CD4-positive, alpha-beta T cell treated with Interleukin-1 beta for 1 hour (primary cell): ENCODE measurements at regions not wholly inside any gene's neighbourhood (a gene's known extent, or its start where the extent isn't known, plus 50 kb on each side); places are given as distances from the start of the nearest gene placed in this dataset.
"Not testable (repeated sequence)": the region's sequence is repeated elsewhere in the genome, so short reads cannot be mapped to it uniquely, and the experiment has no call there.

Source experiments
- DNase-seq, 2 donors: peaks; one replicate each; pipeline ENCODE4 v3.0.0-alpha.2; 2020 to 2022

DNA sequence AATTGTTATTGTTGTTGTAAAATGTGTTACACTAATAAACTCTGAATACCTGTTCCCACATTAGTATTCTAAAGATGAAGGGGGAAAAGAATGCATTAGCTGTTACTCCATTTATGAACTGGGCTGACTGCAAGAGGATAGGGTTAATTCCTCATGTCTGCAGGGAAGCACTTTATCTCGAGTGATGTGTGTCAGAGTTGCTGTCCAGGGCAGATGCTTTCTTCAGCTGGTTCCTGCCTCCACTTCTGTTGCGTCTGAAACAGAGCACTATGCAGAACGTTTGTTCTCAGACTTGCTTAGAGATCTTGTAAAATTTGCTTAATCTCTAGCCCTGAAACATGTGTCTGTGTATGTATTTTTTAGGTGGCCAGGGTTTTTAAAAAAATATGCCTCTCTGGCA lies 318.8 kb downstream of the SPRY2 start:
- DNase-seq, result no peak

DNA sequence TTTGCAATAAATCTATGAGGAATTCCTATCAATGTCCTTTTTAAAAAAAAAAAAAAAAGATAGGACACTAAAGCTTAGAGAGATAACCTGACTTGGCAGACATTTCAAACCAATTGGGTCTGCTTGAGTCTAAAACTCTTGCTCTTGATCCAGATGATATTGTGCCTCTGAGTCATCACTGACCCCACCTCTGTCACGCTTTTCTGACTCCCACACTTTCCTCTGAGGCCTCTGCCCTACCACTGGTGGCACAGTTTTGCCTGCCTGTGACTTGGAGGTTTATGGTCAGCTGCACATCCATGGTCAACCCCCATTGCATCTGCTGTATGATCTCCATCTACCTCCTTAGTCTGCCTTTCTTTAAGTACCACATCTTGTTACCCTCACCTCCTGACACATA lies 328.7 kb downstream of the SPRY2 start:
- DNase-seq, result no peak

DNA sequence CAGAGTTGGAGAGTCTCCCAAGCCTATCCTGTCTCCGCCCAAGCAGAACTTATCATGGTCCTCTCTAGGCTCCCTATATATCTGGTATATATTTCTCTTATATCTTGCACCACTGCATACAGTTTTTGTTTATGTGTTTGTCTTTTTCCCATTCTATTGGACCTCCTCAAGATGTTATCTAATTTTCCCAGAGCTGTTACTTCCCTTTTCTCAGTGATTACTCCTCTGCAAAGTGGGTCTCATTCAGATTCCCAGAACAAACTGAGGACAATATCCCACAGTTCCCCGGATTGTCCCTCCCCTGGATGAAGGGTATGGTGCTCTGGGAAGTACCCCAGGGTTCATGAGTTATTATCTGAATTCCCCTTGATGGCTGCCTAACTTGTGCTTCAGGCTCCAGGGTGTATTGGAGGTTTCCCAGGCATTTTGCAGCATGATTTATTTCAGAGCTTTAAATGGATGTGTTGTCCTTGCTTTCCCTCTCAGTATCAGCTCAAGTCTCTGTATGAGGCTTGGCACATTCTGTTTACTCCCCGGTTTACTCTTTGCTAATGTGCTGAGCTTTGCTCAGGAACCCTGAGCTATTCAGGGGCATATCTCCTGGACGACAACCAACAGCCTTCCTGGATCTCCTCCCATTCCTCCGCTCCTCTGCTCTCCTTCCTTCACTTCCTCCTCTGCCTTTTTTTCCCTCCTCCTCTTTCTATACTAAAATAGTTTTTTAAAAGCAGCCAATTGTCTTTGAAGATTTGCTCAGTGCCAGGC lies 329.3 kb downstream of the SPRY2 start:
- no peak for DNase-seq

DNA sequence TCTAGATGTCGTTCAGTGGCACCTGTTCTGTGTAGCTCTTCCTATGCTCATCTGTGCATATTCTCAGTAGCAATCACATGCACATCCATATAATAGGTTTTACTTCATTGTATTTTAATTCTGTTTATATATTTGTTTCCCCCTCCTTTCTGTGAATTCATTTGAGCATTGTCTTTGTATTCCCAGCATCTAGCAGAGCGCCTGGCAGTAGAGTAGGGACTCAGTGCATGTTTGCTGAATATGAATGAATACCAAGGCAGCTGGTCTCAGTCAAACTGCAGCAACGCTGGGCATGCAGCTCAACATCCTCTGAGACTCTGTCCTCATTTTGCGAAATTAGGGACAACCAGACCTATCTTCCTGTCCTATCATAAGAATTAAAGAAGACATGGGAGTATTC lies 330.1 kb downstream of the SPRY2 start:
- DNase-seq, result no peak

DNA sequence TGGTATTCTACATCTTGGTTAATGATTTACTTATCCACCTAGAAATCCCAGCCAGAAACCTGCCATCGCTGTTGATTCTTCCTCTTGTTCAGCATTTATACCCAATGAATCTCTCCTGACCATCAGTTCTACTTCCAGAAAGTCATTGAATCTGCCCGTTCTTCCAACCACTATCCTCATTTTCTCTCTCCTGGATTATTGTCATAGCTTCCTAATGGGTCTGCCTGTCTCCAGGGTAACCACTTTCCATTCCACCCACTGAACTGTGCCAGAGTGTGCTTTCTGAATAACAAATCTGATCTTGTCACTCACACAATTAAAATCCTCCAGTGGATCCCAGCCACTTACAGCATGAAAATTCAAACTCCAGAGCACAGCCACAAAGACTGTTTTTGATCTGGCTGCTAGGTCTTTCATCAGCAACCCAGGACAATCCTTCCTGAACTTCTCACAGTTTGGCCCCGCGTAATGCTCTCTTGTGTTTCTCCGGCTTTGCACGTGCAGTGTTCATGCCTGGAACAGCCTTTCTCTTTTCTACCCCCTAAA lies 330.6 kb downstream of the SPRY2 start:
- no peak for DNase-seq

DNA sequence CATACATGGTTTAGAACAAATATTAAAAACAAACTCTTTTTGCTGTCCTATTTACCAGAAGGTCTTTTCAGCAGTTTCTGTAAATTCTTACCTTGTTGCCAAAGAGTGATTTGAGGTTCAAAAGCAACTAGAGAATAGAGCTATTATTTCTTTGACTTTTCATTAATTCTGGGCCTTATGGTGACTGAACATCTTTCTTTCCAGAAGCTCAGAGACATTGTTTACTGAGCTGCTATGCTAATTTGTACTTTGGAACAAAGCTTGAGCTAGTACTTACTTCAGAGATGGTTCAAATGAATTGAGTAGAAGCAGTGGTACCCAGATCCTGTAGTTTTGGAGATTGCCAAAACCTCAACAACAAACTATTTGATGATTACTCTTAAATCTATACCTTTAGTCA lies 331.2 kb downstream of the SPRY2 start:
- DNase-seq, result no peak

- DNase-seq, result no peak
Measured at GRCh38 chr13:80006940-80007339, 334.0 kb downstream of the SPRY2 start.

GRCh38 chr13:80001510-80001842 lies 339.4 kb downstream of the SPRY2 start:
- no peak for DNase-seq

DNA sequence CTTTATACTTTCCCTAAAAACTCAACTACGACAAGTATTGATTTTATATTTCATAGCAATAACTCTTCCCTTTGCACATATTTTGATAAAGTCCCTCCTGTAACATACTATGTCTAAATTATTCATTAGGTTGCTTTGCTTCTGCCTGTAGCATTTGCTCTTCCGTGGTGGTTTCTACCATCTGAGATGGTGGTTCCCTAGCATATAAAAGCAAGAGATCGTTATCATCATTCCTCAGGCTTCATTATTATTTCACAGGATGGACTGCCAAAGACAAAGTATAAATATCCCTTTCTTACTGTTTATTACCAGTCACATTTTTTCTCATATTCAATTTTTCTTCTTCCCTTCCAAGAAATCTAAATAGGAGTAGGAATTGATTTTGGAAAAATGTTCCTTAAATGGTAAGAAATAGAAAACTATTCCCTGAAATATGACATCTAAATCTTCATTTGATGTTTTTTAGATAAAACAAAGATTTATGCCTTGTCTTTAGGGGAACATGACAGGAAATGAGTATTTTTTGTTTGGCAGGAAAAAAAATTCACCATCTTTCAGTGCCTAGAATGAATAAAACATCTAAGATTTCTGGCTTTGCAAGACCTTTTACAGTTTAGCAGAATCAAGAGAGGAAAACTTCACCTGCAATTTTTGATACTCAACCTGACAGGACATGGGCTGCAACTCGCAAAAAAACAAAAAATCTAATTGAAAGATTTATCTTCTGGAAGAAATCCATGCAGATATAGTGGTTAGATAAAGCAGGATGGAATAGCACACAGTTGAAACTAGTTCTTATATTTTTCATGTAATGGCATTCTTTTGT lies 340.0 kb downstream of the SPRY2 start:
- DNase-seq, result no peak

DNA sequence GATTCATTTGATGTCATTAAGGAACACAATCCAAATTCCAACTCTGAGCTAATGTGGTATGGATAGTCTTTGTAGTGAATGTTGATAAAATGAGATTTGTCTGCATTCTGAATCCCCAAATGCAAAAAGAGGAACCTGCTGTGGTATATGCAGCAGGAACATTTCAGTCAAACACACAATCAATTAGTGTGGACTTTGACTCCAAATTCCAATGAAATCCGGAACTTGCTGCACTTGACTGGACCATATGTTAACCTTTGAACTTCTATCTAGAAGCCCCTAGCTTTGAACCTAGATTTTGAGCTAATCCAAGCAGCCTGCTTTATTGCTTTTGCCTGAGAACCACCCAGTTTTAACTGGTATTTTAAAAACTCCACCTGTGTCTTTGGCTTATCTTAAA lies 341.3 kb downstream of the SPRY2 start:
- no peak for DNase-seq

DNA sequence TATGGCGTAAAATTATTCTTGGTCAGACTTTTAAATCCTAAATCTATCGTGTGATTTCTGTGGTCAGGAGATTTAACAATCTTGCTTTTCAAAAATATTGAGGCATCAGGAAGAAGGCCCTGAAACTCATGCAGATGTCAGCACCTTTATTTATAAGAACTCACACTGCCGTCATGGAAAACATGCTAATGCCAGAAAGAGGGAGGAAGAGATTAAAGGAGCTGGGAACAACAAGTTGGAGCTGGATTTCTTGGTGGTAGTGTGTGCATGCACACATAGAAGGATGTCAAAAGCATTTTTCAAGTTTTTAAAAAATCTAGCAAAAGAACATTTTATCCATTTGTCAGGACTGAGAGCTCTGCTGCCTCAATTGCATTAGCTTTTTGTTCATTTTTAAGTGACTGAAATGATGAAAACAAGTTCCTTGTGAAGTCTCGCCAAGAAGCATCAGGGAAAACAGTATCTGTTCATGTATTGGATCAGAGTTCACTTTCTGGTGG lies 342.5 kb downstream of the SPRY2 start:
- no peak for DNase-seq

DNA sequence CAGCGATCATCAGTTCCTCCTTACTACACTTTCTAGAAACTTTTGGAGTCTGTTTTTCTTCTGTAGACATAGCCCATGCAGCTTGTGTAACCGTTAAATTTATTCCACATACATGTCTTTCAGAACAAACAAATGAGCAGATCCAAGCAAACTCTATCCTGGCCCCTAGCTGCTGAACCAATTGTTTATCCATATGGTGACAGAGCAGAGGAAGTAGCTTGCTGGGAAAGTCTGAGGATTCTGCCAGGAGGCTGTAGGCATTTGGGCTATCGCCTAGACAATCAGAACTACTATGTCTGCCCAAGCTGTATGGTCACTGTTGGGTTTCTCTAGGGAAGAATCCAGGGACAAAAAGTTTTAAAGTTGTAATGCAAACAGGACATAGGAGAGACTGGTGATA lies 343.7 kb downstream of the SPRY2 start:
- DNase-seq, result no peak

GRCh38 chr13:79995334-79995733 lies 345.6 kb downstream of the SPRY2 start:
- DNase-seq, result no peak

DNA sequence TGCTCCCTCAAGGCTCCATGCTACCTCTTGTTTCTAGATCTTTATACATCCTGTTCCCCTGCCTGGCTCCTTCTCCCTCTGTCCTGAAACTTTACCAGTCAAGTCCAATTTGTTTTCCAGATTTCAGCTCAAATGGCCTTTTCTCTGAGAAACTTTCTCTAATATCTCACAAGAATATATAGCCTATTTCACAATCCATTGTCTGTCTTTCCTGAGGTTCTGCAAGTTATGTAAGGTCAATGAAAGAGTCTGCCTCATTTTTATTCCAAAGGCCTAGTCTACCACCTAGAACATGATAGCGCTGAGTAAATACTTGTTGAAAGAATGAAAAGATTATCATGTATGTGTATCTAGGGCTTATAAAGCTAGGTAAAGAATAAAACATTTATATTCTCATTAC lies 348.8 kb downstream of the SPRY2 start:
- DNase-seq, result no peak

- DNase-seq, result no peak
Measured at GRCh38 chr13:79990048-79990447, 350.9 kb downstream of the SPRY2 start.

- no peak for DNase-seq
Measured at GRCh38 chr13:79989217-79989661, 351.7 kb downstream of the SPRY2 start.

DNA sequence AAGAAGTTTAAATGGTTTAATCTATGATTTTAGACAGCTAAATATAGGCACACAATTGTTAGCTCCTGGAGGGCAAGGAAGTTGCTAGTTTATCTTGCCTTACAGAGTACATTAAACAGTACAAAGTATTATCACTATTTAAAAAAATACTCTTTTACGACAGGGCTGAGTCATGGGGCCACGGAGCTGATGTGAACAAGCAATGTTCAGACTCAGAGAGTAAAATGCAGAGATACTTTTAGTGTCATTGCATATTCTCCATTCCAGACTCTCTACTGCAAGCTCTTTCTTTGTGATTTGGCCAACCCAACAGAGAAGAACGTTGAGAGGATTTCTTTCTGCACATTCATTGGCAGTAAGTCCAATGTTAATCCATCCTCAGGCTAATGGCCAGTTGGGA lies 352.4 kb downstream of the SPRY2 start:
- no peak for DNase-seq

GRCh38 chr13:79987761-79988160 lies 353.2 kb downstream of the SPRY2 start:
- no peak for DNase-seq

- no peak for DNase-seq
Measured at GRCh38 chr13:79987323-79987722, 353.6 kb downstream of the SPRY2 start.

GRCh38 chr13:79986890-79987289 lies 354.0 kb downstream of the SPRY2 start:
- no peak for DNase-seq

DNA sequence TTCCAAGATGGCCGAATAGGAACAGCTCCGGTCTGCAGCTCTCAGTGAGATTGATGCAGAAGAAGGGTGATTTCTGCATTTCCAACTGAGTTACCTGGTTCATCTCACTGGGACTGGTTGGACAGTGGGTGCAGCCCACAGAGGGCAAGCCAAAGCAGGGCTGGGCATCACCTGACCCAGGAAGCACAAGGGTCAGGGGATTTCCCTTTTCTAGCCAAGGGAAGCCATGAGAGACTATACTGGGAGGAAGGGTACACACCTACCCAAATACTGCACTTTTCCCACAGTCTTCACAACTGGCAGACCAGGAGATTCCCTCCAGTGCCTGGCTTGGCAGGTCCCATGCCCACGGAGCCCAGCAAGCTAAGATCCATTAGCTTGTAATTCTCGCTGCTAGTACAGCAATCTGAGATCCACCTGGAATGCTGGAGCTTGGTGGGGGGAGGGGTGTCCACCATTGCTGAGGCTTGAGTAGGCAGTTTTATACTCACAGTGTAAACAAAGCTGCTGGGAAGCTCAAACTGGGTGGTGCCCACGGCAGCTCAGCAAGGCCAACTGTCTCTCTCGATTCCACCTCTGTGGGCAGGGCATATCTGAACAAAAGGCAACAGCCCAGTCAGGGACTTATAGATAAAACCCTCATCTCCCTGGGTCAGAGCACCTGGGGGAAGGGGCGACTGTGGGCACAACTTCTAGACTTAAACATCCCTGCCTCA lies 365.8 kb downstream of the SPRY2 start:
- not testable (repeated sequence) for DNase-seq

DNA sequence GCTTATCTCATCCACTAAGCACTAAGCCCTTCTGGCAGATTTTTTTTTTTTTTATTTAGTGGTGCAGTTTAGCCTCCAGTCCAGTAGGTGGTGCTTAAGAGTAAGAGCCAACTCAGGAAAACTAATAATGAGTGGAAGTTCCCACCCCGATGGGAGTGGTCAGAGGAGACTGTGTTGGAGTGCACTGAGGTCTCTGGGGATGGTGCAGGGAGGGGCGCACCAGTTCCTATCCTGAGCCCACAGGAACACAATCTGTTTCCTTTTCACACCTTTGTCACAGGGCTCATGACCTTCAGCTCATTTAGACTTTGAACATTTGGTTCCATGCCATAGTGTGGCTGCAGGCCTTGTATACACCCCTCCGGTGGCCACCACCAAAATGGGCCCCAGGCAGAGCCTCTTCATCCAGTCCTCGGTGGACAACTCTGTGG lies 367.4 kb downstream of the SPRY2 start:
- no peak for DNase-seq

DNA sequence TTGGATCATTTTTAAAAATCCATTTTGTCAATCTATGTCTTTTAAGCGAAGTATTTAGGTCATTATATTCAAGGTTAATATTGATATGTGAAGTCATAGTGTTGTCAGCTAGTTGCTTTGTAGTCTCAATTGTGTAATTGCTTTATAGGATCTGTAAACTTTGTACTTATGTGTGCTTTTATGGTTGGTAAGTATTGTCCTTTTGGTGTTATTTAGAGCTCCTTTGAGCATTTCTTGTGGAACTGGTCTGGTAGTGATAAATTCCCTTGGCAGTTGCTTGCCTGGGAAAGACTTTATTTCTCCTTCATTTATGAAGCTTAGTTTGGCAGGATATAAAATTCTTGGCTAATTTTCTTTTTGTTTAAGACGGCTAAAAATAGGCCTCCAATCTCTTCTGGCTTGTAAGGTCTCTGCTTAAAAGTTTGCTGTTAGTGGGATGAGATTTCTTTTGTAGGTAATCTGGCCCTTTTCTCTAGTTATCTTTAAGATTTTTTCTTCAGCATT lies 368.8 kb downstream of the SPRY2 start:
- no peak for DNase-seq
